Ishikawa (cell line): ENCODE measurements at regions not wholly inside any gene's neighbourhood (a gene's known extent, or its start where the extent isn't known, plus 50 kb on each side); places are given as distances from the start of the nearest gene placed in this dataset.

Experiments used
- CEBPB ChIP-seq: IDR thresholded peaks from 2 replicates; pipeline ENCODE4 v1.6.1; 2012
- CREB1 ChIP-seq: IDR thresholded peaks from 2 replicates; pipeline ENCODE4 v1.6.1; 2012; ENCODE audit warnings: low read depth
- EGR1 ChIP-seq: IDR thresholded peaks from 2 replicates; pipeline ENCODE4 v1.6.1; 2012
- EP300 ChIP-seq: IDR thresholded peaks from 2 replicates; pipeline ENCODE4 v1.6.1; 2012; ENCODE audit warnings: borderline replicate concordance
- FOXM1 ChIP-seq: IDR thresholded peaks from 2 replicates; pipeline ENCODE4 v1.6.1; 2012; ENCODE audit warnings: low read depth, borderline replicate concordance
- NFIC ChIP-seq: IDR thresholded peaks from 2 replicates; pipeline ENCODE4 v1.6.1; 2012
- RAD21 ChIP-seq: IDR thresholded peaks from 2 replicates; pipeline ENCODE4 v1.6.1; 2012; ENCODE audit warnings: low read depth
- TAF1 ChIP-seq: IDR thresholded peaks from 2 replicates; pipeline ENCODE4 v1.6.1; 2012; ENCODE audit warnings: low read depth, mild to moderate bottlenecking
- TCF12 ChIP-seq: IDR thresholded peaks from 2 replicates; pipeline ENCODE4 v1.6.1; 2012; ENCODE audit warnings: low read depth
- TEAD4 ChIP-seq: IDR thresholded peaks from 2 replicates; pipeline ENCODE4 v1.6.1; 2012
- YY1 ChIP-seq: IDR thresholded peaks from 2 replicates; pipeline ENCODE4 v1.6.1; 2012; ENCODE audit warnings: low read depth
- ZBTB7A ChIP-seq: IDR thresholded peaks from 2 replicates; pipeline ENCODE4 v1.6.1; 2012; ENCODE audit warnings: low read depth
- TF ChIP-seq, protein P1 (sequence below): IDR thresholded peaks from 2 replicates; pipeline ENCODE4 v1.6.1; 2012
- TF ChIP-seq, protein P2 (sequence below): IDR thresholded peaks from 2 replicates; pipeline ENCODE4 v1.6.1; 2012
- TF ChIP-seq, protein P3 (sequence below): IDR thresholded peaks from 2 replicates; pipeline ENCODE4 v1.6.1; 2012; ENCODE audit warnings: low read depth, mild to moderate bottlenecking

DNA sequence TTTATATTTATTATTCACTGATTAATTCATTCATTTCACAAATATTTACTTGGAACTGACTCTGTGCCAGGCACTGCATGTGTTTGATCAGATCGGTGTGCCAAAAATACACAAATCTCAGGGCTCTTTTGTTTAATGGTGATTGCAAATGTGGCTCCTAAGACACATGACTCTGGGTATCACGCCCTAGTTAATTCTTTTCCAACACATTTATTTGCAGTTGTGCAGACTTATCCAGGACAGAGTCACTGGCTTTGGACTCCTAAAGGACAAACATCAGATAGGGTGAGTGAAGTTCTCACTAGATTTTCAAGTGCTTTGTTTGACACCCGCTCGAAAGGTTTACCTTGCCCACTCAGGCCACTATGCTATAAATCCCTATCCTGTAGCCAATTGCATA, 335.5 kb downstream of the BARHL2 start:
- TF ChIP-seq NFIC = no peak
- TF ChIP-seq FOXM1 = no peak
- TF ChIP-seq CEBPB = no peak
- no peak for TF ChIP-seq EP300
- TF ChIP-seq RAD21 = no peak
- TF ChIP-seq, protein P1, sequence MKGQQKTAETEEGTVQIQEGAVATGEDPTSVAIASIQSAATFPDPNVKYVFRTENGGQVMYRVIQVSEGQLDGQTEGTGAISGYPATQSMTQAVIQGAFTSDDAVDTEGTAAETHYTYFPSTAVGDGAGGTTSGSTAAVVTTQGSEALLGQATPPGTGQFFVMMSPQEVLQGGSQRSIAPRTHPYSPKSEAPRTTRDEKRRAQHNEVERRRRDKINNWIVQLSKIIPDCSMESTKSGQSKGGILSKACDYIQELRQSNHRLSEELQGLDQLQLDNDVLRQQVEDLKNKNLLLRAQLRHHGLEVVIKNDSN = no peak
- TF ChIP-seq ZBTB7A = no peak
- TF ChIP-seq, protein P2, sequence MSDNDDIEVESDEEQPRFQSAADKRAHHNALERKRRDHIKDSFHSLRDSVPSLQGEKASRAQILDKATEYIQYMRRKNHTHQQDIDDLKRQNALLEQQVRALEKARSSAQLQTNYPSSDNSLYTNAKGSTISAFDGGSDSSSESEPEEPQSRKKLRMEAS = no peak
- no peak for TF ChIP-seq TAF1
- TF ChIP-seq, protein P3, sequence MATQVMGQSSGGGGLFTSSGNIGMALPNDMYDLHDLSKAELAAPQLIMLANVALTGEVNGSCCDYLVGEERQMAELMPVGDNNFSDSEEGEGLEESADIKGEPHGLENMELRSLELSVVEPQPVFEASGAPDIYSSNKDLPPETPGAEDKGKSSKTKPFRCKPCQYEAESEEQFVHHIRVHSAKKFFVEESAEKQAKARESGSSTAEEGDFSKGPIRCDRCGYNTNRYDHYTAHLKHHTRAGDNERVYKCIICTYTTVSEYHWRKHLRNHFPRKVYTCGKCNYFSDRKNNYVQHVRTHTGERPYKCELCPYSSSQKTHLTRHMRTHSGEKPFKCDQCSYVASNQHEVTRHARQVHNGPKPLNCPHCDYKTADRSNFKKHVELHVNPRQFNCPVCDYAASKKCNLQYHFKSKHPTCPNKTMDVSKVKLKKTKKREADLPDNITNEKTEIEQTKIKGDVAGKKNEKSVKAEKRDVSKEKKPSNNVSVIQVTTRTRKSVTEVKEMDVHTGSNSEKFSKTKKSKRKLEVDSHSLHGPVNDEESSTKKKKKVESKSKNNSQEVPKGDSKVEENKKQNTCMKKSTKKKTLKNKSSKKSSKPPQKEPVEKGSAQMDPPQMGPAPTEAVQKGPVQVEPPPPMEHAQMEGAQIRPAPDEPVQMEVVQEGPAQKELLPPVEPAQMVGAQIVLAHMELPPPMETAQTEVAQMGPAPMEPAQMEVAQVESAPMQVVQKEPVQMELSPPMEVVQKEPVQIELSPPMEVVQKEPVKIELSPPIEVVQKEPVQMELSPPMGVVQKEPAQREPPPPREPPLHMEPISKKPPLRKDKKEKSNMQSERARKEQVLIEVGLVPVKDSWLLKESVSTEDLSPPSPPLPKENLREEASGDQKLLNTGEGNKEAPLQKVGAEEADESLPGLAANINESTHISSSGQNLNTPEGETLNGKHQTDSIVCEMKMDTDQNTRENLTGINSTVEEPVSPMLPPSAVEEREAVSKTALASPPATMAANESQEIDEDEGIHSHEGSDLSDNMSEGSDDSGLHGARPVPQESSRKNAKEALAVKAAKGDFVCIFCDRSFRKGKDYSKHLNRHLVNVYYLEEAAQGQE = no peak
- no peak for TF ChIP-seq YY1
- TF ChIP-seq TEAD4 = no peak

DNA sequence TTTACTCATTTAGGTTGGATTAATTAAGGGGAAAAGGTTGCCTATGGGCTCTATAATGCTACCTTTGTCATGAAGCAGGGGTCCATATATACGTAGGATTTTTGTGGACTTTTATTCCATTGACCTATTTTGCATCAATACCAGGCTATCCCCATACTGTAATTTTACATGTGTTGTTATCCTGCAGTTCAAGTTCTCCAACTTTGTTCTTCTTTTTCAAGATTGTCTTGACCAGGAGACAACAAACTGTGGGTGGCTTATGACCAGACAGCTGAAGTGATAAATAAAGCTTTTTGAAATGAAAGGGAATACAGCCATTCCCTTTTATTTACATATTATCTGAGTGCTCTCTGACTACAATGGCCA, 345.7 kb downstream of the BARHL2 start:
- TF ChIP-seq CREB1 = no peak

DNA sequence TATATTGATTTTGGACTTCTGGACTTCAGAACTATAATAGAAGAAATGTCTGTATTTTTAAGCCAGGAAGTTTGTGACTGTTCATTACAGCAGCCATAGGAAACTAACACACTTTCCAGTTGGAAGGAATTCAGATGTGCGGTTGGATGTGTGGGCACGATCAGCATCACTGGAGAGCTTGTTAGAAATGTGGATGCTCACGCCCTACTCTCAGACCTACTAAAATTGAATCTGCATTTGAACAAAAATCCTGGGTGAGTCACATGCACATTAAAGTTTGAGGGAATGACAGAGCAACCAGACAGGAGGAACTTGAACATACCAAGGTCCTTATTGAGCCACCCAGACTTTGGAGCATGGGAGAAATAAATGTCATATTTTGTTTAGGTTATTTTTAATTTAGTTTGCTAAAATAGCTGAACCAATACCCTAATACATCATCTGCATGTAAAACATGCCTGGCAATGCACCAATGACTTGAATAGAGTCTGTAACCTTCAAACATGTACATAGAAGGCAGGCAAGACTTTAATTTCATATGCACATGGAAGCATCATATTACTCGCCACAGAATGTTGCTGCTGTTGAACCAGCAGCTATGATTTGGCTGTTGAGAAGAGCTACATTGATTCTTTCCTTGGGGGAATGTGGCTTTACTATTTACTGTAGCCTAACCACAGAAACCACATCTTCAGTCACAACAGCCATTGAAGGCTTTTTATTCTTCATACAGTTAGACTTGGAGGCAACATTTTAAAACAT, 346.2 kb downstream of the BARHL2 start:
- TF ChIP-seq NFIC = no peak
- TF ChIP-seq, protein P3 = no peak
- no peak for TF ChIP-seq TAF1
- no peak for TF ChIP-seq EGR1
- TF ChIP-seq CREB1 = no peak
- no peak for TF ChIP-seq ZBTB7A
- no peak for TF ChIP-seq FOXM1
- TF ChIP-seq RAD21 = no peak
- no peak for TF ChIP-seq TEAD4

DNA sequence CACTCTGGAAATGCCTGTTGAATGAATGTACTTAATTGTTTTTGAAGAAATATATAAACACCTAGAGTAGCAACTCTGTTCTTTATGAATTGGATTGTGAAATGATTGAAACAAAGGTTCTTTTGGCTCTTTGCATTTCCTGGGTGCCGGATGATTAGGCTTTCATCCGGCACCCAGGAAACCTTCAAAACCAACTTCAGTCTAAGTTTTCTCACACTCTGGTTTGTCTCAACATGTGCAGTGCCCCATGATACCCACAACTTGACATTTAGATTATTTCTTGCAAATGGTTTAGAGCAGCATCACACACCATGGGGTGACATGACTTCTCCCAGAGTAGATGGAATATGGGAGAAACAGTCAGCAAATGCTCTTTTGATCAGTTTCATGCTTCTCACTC, 354.9 kb downstream of the BARHL2 start:
- TF ChIP-seq FOXM1 = no peak
- TF ChIP-seq TCF12 = no peak

DNA sequence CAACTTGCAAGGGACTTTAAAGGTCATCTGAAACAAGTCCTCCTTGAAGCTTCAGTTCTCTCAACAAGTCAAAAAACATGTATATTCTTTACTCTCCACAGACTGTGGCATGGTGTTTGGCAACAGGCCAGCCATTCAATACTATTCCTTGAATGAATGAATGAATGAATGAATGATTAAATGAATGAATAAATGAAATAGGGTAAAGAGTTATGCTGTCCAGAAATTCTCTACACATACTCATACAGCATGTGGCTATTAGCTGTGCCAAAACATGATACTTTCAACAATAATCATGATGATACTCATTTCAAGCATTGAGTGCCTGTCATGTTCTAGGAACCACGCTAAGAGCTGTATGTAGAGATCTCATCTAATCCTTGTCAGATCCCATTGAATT, 356.1 kb downstream of the BARHL2 start:
- TF ChIP-seq NFIC = no peak
- TF ChIP-seq ZBTB7A = no peak
- TF ChIP-seq TEAD4 = no peak
- TF ChIP-seq RAD21 = no peak
- no peak for TF ChIP-seq EP300
- no peak for TF ChIP-seq TAF1
- no peak for TF ChIP-seq FOXM1

DNA sequence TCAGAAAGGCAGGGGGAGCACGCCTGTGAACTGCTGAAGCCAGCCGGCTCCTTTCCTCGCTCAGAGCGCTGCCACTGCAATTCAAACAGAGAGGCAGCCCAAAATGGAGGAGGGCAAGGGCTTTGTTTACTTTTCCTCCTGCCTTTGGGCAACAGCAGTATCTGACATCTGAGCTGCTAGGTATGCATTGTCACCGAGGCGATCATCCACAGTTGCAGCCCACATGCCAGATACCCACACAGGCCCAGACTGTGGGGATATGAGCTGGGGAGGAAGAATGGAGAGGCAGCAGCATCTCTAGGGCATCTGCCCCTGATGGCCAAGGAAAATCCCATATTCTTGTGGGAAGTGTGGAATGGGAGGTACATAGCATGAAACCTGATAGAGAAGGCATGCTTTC, 357.1 kb downstream of the BARHL2 start:
- TF ChIP-seq, protein P2 = no peak
- TF ChIP-seq EP300 (no peak), TEAD4 (no peak), CEBPB (no peak)

DNA sequence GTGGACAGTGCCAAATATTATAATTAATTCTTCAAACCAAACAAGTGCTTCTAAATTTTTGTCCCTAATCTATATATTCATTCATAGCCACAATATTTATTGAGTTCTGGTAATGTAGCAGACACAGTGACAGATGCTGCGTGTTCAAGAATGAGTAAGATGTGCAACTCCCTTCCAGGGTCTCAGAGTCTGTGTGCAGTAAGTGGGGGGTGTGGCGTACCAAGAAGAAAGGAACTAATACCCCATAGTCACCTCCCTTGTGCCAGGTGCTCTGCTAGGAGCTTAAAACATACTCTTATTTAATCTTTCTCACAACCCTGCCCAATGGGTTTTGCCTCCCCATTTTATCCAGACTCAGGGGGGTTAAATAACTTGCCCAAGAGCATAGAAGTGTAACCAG, 358.7 kb downstream of the BARHL2 start:
- no peak for TF ChIP-seq ZBTB7A
- TF ChIP-seq, protein P2 = no peak
- TF ChIP-seq CREB1 = no peak
- no peak for TF ChIP-seq CEBPB
- TF ChIP-seq, protein P3 = no peak
- no peak for TF ChIP-seq EP300
- TF ChIP-seq TEAD4 = no peak
- TF ChIP-seq TAF1 = no peak
